Progenitor cell of endocrine pancreas (in vitro differentiated cells): ENCODE measurements at regions not wholly inside any gene's neighbourhood (a gene's known extent, or its start where the extent isn't known, plus 50 kb on each side); places are given as distances from the start of the nearest gene placed in this dataset.
"Not testable (repeated sequence)": the region's sequence is repeated elsewhere in the genome, so short reads cannot be mapped to it uniquely, and the experiment has no call there.

Source experiments
- DNase-seq: peaks from one replicate; pipeline ENCODE4 v3.0.0; 2021; ENCODE audit warnings: low spot score; ENCODE audit not compliant: unreplicated experiment
- H3K27ac Mint-ChIP-seq: 2 replicates; pipeline ENCODE4 v1.8.0; 2021; ENCODE audit warnings: mild to moderate bottlenecking, moderate library complexity, mixed read lengths
- H3K27me3 Mint-ChIP-seq: 2 replicates; pipeline ENCODE4 v1.8.0; 2021; ENCODE audit warnings: mixed read lengths
- H3K36me3 Mint-ChIP-seq: 2 replicates; pipeline ENCODE4 v1.8.0; 2022; ENCODE audit warnings: mixed read lengths; ENCODE audit not compliant: insufficient read depth
- H3K4me1 Mint-ChIP-seq: 2 replicates; pipeline ENCODE4 v1.8.0; 2021; ENCODE audit warnings: low read depth, mixed read lengths
- H3K4me3 Mint-ChIP-seq: 2 replicates; pipeline ENCODE4 v1.8.0; 2021; ENCODE audit warnings: low read depth, mild to moderate bottlenecking, moderate library complexity, mixed read lengths
- H3K9me3 Mint-ChIP-seq: 2 replicates; pipeline ENCODE4 v1.8.0; 2021; ENCODE audit warnings: low read depth, mixed read lengths
- CTCF ChIP-seq: fragments of 200-600 bp; sonication (generic); IDR thresholded peaks from one replicate; pipeline ENCODE4 v1.5.0; 2021; ENCODE audit warnings: antibody characterized with exemption, mild to moderate bottlenecking; ENCODE audit not compliant: unreplicated experiment

- no peak for TF ChIP-seq CTCF
- no peaks in the 10 kb centered on the region for H3K9me3 Mint-ChIP-seq
- H3K4me1 Mint-ChIP-seq, result peaks cover 8% of the 10 kb centered on the region
- no peak overlapping the region for H3K27ac Mint-ChIP-seq
- H3K36me3 Mint-ChIP-seq, result no peaks in the 10 kb centered on the region
- no peak overlapping the region for H3K4me3 Mint-ChIP-seq
- DNase-seq, result no peak
- H3K27me3 Mint-ChIP-seq, result no peaks in the 10 kb centered on the region
Measured at GRCh38 chr19:28297586-28298157, 915.3 kb downstream of the UQCRFS1 start.

GRCh38 chr19:28297036-28297435 lies 915.9 kb downstream of the UQCRFS1 start:
- H3K36me3 Mint-ChIP-seq, result no peaks in the 10 kb centered on the region
- H3K27ac Mint-ChIP-seq, result no peak overlapping the region
- no peaks in the 10 kb centered on the region for H3K9me3 Mint-ChIP-seq
- no peak for TF ChIP-seq CTCF
- peaks cover 11% of the 10 kb centered on the region for H3K4me1 Mint-ChIP-seq
- H3K4me3 Mint-ChIP-seq, result no peak overlapping the region
- no peaks in the 10 kb centered on the region for H3K27me3 Mint-ChIP-seq
- DNase-seq, result no peak

GRCh38 chr19:28296506-28296905 lies 916.4 kb downstream of the UQCRFS1 start:
- Mint-ChIP-seq H3K27ac (no peak overlapping the region), H3K27me3 (no peaks in the 10 kb centered on the region), H3K36me3 (no peaks in the 10 kb centered on the region), H3K9me3 (no peaks in the 10 kb centered on the region), H3K4me1 (peaks cover 16% of the 10 kb centered on the region), H3K4me3 (no peak overlapping the region)
- TF ChIP-seq CTCF, result no peak
- no peak for DNase-seq

GRCh38 chr19:28294975-28295374 lies 918.0 kb downstream of the UQCRFS1 start:
- not testable (repeated sequence) for H3K9me3 Mint-ChIP-seq, H3K36me3 Mint-ChIP-seq, DNase-seq, H3K27ac Mint-ChIP-seq, H3K27me3 Mint-ChIP-seq, H3K4me3 Mint-ChIP-seq
- peaks cover 28% of the 10 kb centered on the region for H3K4me1 Mint-ChIP-seq

GRCh38 chr19:28294395-28294794 lies 918.6 kb downstream of the UQCRFS1 start:
- no peak overlapping the region for H3K4me3 Mint-ChIP-seq
- DNase-seq, result no peak
- H3K27ac Mint-ChIP-seq, result no peak overlapping the region
- H3K4me1 Mint-ChIP-seq, result peaks cover 34% of the 10 kb centered on the region
- no peaks in the 10 kb centered on the region for H3K27me3 Mint-ChIP-seq
- H3K9me3 Mint-ChIP-seq, result no peaks in the 10 kb centered on the region
- H3K36me3 Mint-ChIP-seq, result no peaks in the 10 kb centered on the region
- no peak for TF ChIP-seq CTCF

- H3K4me1 Mint-ChIP-seq, result peaks cover 41% of the 10 kb centered on the region
- H3K27me3 Mint-ChIP-seq, result no peaks in the 10 kb centered on the region
- H3K36me3 Mint-ChIP-seq, result no peaks in the 10 kb centered on the region
- H3K4me3 Mint-ChIP-seq, result no peak overlapping the region
- no peak overlapping the region for H3K27ac Mint-ChIP-seq
- no peak for TF ChIP-seq CTCF
- H3K9me3 Mint-ChIP-seq, result no peaks in the 10 kb centered on the region
- DNase-seq, result no peak
Measured at GRCh38 chr19:28293685-28294084, 919.3 kb downstream of the UQCRFS1 start.
